Adrenal gland (tissue), 5 donors: ENCODE measurements at regions not wholly inside any gene's neighbourhood (a gene's known extent, or its start where the extent isn't known, plus 50 kb on each side); places are given as distances from the start of the nearest gene placed in this dataset.

Source experiments
- POLR2A ChIP-seq, 2 donors: fragments of 450-650 bp; IDR thresholded peaks; one replicate each; pipeline ENCODE4 v1.6.1; 2017; ENCODE audit warnings: antibody characterized with exemption in 2 of 2, mild to moderate bottlenecking in 2 of 2, moderate library complexity in 1 of 2
- TF ChIP-seq, protein P1 (sequence below), 6 experiments: fragments of 450-650 bp in 4 of 6; fragments of 200-600 bp in 2 of 6; sonication (generic) in 1 of 6; IDR thresholded peaks; 1 replicate in 5 of 6; 2 replicates in 1 of 6; pipeline versions ENCODE4 v1.5.1 to v1.8.0; 2016 to 2021; ENCODE audit warnings: antibody characterized with exemption in 6 of 6, mild to moderate bottlenecking in 2 of 6, moderate library complexity in 1 of 6
- donor health status: DM: no; HTN: no; CAD: no.

- TF ChIP-seq, protein P1, sequence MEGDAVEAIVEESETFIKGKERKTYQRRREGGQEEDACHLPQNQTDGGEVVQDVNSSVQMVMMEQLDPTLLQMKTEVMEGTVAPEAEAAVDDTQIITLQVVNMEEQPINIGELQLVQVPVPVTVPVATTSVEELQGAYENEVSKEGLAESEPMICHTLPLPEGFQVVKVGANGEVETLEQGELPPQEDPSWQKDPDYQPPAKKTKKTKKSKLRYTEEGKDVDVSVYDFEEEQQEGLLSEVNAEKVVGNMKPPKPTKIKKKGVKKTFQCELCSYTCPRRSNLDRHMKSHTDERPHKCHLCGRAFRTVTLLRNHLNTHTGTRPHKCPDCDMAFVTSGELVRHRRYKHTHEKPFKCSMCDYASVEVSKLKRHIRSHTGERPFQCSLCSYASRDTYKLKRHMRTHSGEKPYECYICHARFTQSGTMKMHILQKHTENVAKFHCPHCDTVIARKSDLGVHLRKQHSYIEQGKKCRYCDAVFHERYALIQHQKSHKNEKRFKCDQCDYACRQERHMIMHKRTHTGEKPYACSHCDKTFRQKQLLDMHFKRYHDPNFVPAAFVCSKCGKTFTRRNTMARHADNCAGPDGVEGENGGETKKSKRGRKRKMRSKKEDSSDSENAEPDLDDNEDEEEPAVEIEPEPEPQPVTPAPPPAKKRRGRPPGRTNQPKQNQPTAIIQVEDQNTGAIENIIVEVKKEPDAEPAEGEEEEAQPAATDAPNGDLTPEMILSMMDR (IDR thresholded peaks at IDR 0.05) = no peak
- TF ChIP-seq POLR2A (IDR thresholded peaks at IDR 0.05) = no peak
Observed at GRCh38 chr18:40099641-40100040, 1855.4 kb upstream of the PIK3C3 start.
